ENCODE measurements at regions not wholly inside any gene's neighbourhood (a gene's known extent, or its start where the extent isn't known, plus 50 kb on each side); places are given as distances from the start of the nearest gene placed in this dataset.

- TF ChIP-seq CTCF (IDR thresholded peaks at IDR 0.05; ENCODE audit: low read depth, low read length) = no peak
- no peak for DNase-seq (ENCODE audit: extremely low read depth, low read depth)
Measured at GRCh38 chr21:19261731-19262376, 858.3 kb upstream of the TMPRSS15 start.

GRCh38 chr21:19266636-19267035 lies 863.1 kb upstream of the TMPRSS15 start:
- no peak for TF ChIP-seq CTCF (IDR thresholded peaks at IDR 0.05; ENCODE audit: low read depth, low read length)
- no peak for DNase-seq (ENCODE audit: extremely low read depth, low read depth)

GRCh38 chr21:19268686-19269085 lies 865.1 kb upstream of the TMPRSS15 start:
- no peak for DNase-seq (ENCODE audit: extremely low read depth, low read depth)
- no peak for TF ChIP-seq CTCF (IDR thresholded peaks at IDR 0.05; ENCODE audit: low read depth, low read length)

GRCh38 chr21:19275065-19275464 lies 871.5 kb upstream of the TMPRSS15 start:
- no peak for DNase-seq (ENCODE audit: extremely low read depth, low read depth)
- no peak for TF ChIP-seq CTCF (IDR thresholded peaks at IDR 0.05; ENCODE audit: low read depth, low read length)

- TF ChIP-seq CTCF (IDR thresholded peaks at IDR 0.05; ENCODE audit: low read depth, low read length) = no peak
- no peak for DNase-seq (ENCODE audit: extremely low read depth, low read depth)
Measured at GRCh38 chr21:19276665-19277064, 873.1 kb upstream of the TMPRSS15 start.

GRCh38 chr21:19286876-19287275 lies 883.3 kb upstream of the TMPRSS15 start:
- DNase-seq (ENCODE audit: extremely low read depth, low read depth) = no peak
- no peak for TF ChIP-seq CTCF (IDR thresholded peaks at IDR 0.05; ENCODE audit: low read depth, low read length)

GRCh38 chr21:19290328-19290727 lies 886.7 kb upstream of the TMPRSS15 start:
- TF ChIP-seq CTCF (IDR thresholded peaks at IDR 0.05; ENCODE audit: low read depth, low read length) = no peak
- DNase-seq (ENCODE audit: extremely low read depth, low read depth) = no peak
